ENCODE measurements at regions not wholly inside any gene's neighbourhood (a gene's known extent, or its start where the extent isn't known, plus 50 kb on each side); places are given as distances from the start of the nearest gene placed in this dataset.

DNA sequence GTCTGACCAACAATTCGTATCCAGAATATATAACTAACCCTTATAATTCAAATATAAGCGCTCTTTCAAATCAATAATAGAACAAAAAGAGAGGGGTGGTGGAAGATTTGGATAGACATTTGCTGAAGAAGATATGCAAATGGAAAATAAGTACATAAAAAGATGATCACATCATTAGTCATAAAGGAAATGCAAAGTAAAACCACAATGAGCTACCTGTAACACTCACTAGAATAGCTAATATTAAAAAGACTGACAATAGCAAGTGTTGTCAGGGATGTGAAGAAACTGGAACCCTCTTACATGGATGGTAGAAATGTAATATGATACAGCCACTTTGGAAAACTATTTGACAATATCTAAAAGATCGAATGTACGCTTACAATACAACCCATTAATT lies 84.9 kb upstream of the MRPS9 start (continued):
- no peak for TF ChIP-seq CTCF (conservative IDR thresholded peaks at IDR 0.05; ENCODE audit: low read depth in 2 of 2)

DNA sequence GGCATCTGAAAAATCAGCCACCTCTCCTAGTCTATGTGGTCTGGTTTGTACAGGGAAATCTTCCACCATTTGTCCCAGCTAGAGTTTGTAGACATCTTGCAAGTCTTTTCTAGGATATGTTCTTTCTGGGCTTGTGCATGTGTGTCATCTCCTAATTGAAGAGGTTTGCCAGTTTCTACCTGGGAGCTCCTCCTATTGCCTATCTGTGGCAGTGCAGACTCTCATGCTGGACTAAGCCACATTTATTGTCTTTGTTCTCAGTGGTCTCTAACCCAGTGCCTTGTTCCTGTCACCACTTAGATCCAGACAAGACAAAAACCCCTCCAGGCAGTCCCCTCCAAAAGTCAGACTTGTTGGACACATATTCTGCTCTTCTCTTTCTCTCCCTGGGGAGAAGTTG lies 72.0 kb upstream of the MRPS9 start:
- Histone ChIP-seq H3K27me3 (ENCODE audit: insufficient read depth) (no peaks in the 10 kb centered on the region), H3K36me3 (ENCODE audit: insufficient read depth) (no peaks in the 10 kb centered on the region), H3K4me1 (ENCODE audit: insufficient read depth) (no peaks in the 10 kb centered on the region), H3K27ac (ENCODE audit: low read depth) (no peak overlapping the region), H3F3A (replicated peaks; ENCODE audit: low read depth) (no peaks in the 10 kb centered on the region), H4K20me1 (replicated peaks; ENCODE audit: insufficient read depth) (no peaks in the 10 kb centered on the region), H3K9me2 (ENCODE audit: insufficient read depth) (peaks cover 18% of the 10 kb centered on the region), H3K79me2 (replicated peaks; ENCODE audit: insufficient read depth) (no peaks in the 10 kb centered on the region), H3K4me3 (no peak overlapping the region), H3K4me2 (no peak overlapping the region), H2AFZ (no peak overlapping the region)
- peak; percentile 72 for ATAC-seq
- peaks cover 29% of the 10 kb centered on the region for H3K9me3 Mint-ChIP-seq
- no peak for TF ChIP-seq ZNF114 (CRISPR knock-in tag; IDR thresholded peaks at IDR 0.05)
- peak; percentile 49 to 55 for TF ChIP-seq CTCF (conservative IDR thresholded peaks at IDR 0.05; ENCODE audit: low read depth in 2 of 2)
- H3K4me1 Mint-ChIP-seq, result peaks cover 14% of the 10 kb centered on the region
- no peak overlapping the region for H3K27ac Mint-ChIP-seq
- no peak overlapping the region for H3K4me3 Mint-ChIP-seq
- H3K27me3 Mint-ChIP-seq (ENCODE audit: insufficient read depth, low read depth, poor library complexity), result peaks cover 9% of the 10 kb centered on the region
- peak; percentile 40 for DNase-seq (ENCODE audit: low spot score)
- H3K36me3 Mint-ChIP-seq (ENCODE audit: low read depth), result peaks cover 3% of the 10 kb centered on the region; the same call in 2 of the 3 replicates

DNA sequence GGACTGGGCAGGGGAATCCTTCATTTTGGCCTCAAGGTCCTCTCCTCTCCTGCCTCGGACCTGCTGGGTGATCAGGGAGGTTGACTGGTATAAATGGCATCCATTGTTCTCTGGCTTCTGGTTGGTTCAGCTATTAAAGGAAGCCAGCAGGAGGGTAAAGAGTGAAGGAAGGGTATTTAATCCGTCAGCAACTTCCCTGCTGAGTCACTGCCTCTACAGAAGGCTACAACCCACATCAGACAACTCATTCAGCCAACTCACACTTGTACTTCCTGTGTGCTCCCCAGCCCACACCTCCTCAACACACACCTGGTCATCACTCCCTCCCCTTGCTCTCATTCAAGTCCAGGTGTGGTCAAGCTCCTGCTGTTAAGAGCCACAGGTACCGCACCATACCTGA lies 68.3 kb upstream of the MRPS9 start:
- Mint-ChIP-seq H3K27ac (peak overlapping the region; percentile 43), H3K9me3 (peaks cover 10% of the 10 kb centered on the region), H3K4me1 (peaks cover 14% of the 10 kb centered on the region), H3K4me3 (no peak overlapping the region), H3K36me3 (ENCODE audit: low read depth) (peaks cover 3% of the 10 kb centered on the region), H3K27me3 (ENCODE audit: insufficient read depth, low read depth, poor library complexity) (peaks cover 13% of the 10 kb centered on the region)
- H3K4me1 ChIP-seq (ENCODE audit: insufficient read depth), result no peaks in the 10 kb centered on the region
- peaks cover 22% of the 10 kb centered on the region for H3K9me2 ChIP-seq (ENCODE audit: insufficient read depth)
- no peak overlapping the region for H3K27ac ChIP-seq (ENCODE audit: low read depth)
- H3K79me2 ChIP-seq (replicated peaks; ENCODE audit: insufficient read depth), result no peaks in the 10 kb centered on the region
- no peaks in the 10 kb centered on the region for H3K36me3 ChIP-seq (ENCODE audit: insufficient read depth)
- H3K27me3 ChIP-seq (ENCODE audit: insufficient read depth), result no peaks in the 10 kb centered on the region
- no peak overlapping the region for H3K4me3 ChIP-seq
- DNase-seq (ENCODE audit: low spot score) (peak; percentile 30), ATAC-seq (peak; percentile 62)
- peak overlapping the region; percentile 49; the same call in 1 of the 2 replicates for H2AFZ ChIP-seq
- no peaks in the 10 kb centered on the region for H4K20me1 ChIP-seq (replicated peaks; ENCODE audit: insufficient read depth)
- H3F3A ChIP-seq (replicated peaks; ENCODE audit: low read depth), result no peaks in the 10 kb centered on the region
- no peak overlapping the region for H3K4me2 ChIP-seq
- TF ChIP-seq, protein P1, sequence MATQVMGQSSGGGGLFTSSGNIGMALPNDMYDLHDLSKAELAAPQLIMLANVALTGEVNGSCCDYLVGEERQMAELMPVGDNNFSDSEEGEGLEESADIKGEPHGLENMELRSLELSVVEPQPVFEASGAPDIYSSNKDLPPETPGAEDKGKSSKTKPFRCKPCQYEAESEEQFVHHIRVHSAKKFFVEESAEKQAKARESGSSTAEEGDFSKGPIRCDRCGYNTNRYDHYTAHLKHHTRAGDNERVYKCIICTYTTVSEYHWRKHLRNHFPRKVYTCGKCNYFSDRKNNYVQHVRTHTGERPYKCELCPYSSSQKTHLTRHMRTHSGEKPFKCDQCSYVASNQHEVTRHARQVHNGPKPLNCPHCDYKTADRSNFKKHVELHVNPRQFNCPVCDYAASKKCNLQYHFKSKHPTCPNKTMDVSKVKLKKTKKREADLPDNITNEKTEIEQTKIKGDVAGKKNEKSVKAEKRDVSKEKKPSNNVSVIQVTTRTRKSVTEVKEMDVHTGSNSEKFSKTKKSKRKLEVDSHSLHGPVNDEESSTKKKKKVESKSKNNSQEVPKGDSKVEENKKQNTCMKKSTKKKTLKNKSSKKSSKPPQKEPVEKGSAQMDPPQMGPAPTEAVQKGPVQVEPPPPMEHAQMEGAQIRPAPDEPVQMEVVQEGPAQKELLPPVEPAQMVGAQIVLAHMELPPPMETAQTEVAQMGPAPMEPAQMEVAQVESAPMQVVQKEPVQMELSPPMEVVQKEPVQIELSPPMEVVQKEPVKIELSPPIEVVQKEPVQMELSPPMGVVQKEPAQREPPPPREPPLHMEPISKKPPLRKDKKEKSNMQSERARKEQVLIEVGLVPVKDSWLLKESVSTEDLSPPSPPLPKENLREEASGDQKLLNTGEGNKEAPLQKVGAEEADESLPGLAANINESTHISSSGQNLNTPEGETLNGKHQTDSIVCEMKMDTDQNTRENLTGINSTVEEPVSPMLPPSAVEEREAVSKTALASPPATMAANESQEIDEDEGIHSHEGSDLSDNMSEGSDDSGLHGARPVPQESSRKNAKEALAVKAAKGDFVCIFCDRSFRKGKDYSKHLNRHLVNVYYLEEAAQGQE (IDR thresholded peaks at IDR 0.05; ENCODE audit: unreplicated experiment), result no peak
- TF ChIP-seq NANOG (IDR thresholded peaks at IDR 0.05; ENCODE audit: borderline replicate concordance), result peak; percentile 45; the same call in 1 of the 2 replicates
- TF ChIP-seq, protein P2, sequence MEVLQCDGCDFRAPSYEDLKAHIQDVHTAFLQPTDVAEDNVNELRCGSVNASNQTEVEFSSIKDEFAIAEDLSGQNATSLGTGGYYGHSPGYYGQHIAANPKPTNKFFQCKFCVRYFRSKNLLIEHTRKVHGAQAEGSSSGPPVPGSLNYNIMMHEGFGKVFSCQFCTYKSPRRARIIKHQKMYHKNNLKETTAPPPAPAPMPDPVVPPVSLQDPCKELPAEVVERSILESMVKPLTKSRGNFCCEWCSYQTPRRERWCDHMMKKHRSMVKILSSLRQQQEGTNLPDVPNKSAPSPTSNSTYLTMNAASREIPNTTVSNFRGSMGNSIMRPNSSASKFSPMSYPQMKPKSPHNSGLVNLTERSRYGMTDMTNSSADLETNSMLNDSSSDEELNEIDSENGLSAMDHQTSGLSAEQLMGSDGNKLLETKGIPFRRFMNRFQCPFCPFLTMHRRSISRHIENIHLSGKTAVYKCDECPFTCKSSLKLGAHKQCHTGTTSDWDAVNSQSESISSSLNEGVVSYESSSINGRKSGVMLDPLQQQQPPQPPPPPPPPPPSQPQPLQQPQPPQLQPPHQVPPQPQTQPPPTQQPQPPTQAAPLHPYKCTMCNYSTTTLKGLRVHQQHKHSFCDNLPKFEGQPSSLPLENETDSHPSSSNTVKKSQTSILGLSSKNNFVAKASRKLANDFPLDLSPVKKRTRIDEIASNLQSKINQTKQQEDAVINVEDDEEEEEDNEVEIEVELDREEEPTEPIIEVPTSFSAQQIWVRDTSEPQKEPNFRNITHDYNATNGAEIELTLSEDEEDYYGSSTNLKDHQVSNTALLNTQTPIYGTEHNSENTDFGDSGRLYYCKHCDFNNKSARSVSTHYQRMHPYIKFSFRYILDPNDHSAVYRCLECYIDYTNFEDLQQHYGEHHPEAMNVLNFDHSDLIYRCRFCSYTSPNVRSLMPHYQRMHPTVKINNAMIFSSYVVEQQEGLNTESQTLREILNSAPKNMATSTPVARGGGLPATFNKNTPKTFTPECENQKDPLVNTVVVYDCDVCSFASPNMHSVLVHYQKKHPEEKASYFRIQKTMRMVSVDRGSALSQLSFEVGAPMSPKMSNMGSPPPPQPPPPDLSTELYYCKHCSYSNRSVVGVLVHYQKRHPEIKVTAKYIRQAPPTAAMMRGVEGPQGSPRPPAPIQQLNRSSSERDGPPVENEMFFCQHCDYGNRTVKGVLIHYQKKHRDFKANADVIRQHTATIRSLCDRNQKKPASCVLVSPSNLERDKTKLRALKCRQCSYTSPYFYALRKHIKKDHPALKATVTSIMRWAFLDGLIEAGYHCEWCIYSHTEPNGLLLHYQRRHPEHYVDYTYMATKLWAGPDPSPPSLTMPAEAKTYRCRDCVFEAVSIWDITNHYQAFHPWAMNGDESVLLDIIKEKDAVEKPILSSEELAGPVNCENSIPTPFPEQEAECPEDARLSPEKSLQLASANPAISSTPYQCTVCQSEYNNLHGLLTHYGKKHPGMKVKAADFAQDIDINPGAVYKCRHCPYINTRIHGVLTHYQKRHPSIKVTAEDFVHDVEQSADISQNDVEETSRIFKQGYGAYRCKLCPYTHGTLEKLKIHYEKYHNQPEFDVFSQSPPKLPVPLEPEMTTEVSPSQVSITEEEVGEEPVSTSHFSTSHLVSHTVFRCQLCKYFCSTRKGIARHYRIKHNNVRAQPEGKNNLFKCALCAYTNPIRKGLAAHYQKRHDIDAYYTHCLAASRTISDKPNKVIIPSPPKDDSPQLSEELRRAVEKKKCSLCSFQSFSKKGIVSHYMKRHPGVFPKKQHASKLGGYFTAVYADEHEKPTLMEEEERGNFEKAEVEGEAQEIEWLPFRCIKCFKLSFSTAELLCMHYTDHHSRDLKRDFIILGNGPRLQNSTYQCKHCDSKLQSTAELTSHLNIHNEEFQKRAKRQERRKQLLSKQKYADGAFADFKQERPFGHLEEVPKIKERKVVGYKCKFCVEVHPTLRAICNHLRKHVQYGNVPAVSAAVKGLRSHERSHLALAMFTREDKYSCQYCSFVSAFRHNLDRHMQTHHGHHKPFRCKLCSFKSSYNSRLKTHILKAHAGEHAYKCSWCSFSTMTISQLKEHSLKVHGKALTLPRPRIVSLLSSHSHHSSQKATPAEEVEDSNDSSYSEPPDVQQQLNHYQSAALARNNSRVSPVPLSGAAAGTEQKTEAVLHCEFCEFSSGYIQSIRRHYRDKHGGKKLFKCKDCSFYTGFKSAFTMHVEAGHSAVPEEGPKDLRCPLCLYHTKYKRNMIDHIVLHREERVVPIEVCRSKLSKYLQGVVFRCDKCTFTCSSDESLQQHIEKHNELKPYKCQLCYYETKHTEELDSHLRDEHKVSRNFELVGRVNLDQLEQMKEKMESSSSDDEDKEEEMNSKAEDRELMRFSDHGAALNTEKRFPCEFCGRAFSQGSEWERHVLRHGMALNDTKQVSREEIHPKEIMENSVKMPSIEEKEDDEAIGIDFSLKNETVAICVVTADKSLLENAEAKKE (CRISPR knock-in tag; IDR thresholded peaks at IDR 0.05), result peak; percentile 39; the same call in 1 of the 2 replicates

Data from GM23338 (cell line).